C4-2B (cell line): ENCODE measurements at regions not wholly inside any gene's neighbourhood (a gene's known extent, or its start where the extent isn't known, plus 50 kb on each side); places are given as distances from the start of the nearest gene placed in this dataset.

Experiments
- ZFX ChIP-seq: fragments of 450-650 bp; IDR thresholded peaks from 2 replicates; pipeline ENCODE4 v1.6.1; 2017
- TF ChIP-seq, protein P1 (sequence below): fragments of 450-650 bp; conservative IDR thresholded peaks from 2 replicates; pipeline ENCODE4 v1.5.1; 2017; ENCODE audit warnings: mild to moderate bottlenecking

DNA sequence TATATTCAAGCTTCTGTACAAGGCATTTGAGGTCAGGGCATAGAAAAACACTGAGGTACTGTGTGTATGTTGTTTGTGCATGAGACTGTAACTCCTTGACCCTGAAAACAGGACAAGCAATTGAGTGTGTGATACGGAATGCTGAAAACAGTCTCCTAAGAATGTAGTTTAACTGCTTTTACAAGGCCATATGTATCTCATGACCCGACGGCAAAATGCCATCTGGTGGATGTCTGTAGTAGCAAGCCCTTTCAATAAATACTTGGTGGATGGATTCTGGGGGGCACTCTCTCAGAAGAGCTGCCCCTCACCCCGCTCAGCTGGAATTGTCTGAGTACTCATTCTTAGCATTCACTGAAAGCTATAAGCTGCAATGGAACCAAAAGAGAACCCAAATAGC, 69.3 kb upstream of the EYS start:
- TF ChIP-seq, protein P1, sequence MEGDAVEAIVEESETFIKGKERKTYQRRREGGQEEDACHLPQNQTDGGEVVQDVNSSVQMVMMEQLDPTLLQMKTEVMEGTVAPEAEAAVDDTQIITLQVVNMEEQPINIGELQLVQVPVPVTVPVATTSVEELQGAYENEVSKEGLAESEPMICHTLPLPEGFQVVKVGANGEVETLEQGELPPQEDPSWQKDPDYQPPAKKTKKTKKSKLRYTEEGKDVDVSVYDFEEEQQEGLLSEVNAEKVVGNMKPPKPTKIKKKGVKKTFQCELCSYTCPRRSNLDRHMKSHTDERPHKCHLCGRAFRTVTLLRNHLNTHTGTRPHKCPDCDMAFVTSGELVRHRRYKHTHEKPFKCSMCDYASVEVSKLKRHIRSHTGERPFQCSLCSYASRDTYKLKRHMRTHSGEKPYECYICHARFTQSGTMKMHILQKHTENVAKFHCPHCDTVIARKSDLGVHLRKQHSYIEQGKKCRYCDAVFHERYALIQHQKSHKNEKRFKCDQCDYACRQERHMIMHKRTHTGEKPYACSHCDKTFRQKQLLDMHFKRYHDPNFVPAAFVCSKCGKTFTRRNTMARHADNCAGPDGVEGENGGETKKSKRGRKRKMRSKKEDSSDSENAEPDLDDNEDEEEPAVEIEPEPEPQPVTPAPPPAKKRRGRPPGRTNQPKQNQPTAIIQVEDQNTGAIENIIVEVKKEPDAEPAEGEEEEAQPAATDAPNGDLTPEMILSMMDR, result no peak; the same call in none of the 2 replicates
- TF ChIP-seq ZFX, result no peak
